Epithelial cell of proximal tubule (primary cell): ENCODE measurements at regions not wholly inside any gene's neighbourhood (a gene's known extent, or its start where the extent isn't known, plus 50 kb on each side); places are given as distances from the start of the nearest gene placed in this dataset.

Experiments
- DNase-seq: peaks from one replicate; pipeline ENCODE4 v3.0.0-alpha.2; 2011; ENCODE audit warnings: low read depth
- H3K4me3 ChIP-seq: 2 replicates; pipeline ENCODE4 v1.5.1; 2011; ENCODE audit warnings: low read depth, mild to moderate bottlenecking, low read length
- CTCF ChIP-seq: conservative IDR thresholded peaks from 2 replicates; pipeline ENCODE4 v1.5.1; 2012; ENCODE audit warnings: low read depth, mild to moderate bottlenecking, low read length

GRCh38 chr14:42391146-42391834 lies 784.6 kb downstream of the LRFN5 start:
- TF ChIP-seq CTCF, result no peak
- no peak overlapping the region for H3K4me3 ChIP-seq
- DNase-seq, result no peak

- no peak for TF ChIP-seq CTCF
- no peak overlapping the region for H3K4me3 ChIP-seq
- DNase-seq, result no peak
Measured at GRCh38 chr14:42378880-42379279, 772.2 kb downstream of the LRFN5 start.

- DNase-seq, result no peak
- no peak for TF ChIP-seq CTCF
- no peak overlapping the region for H3K4me3 ChIP-seq
Measured at GRCh38 chr14:42378274-42378673, 771.6 kb downstream of the LRFN5 start.

GRCh38 chr14:42374332-42374731 lies 767.7 kb downstream of the LRFN5 start:
- H3K4me3 ChIP-seq, result no peak overlapping the region
- no peak for DNase-seq
- no peak for TF ChIP-seq CTCF

GRCh38 chr14:42370056-42370455 lies 763.4 kb downstream of the LRFN5 start:
- no peak for DNase-seq
- TF ChIP-seq CTCF, result no peak
- no peak overlapping the region for H3K4me3 ChIP-seq

- TF ChIP-seq CTCF, result no peak
- H3K4me3 ChIP-seq, result no peak overlapping the region
- DNase-seq, result no peak
Measured at GRCh38 chr14:42368234-42368633, 761.6 kb downstream of the LRFN5 start.

GRCh38 chr14:42353315-42353714 lies 746.6 kb downstream of the LRFN5 start:
- DNase-seq, result no peak
- no peak for TF ChIP-seq CTCF
- H3K4me3 ChIP-seq, result no peak overlapping the region
